ENCODE measurements at regions not wholly inside any gene's neighbourhood (a gene's known extent, or its start where the extent isn't known, plus 50 kb on each side); places are given as distances from the start of the nearest gene placed in this dataset.

- no peak overlapping the region for H3K18ac ChIP-seq (ENCODE audit: insufficient read length, low read depth, low read length)
- H3K9me3 ChIP-seq (ENCODE audit: control insufficient read depth, low read depth, low read length), result no peaks in the 10 kb centered on the region
- WGBS (ENCODE audit: extremely low coverage, insufficient read length, low lambda C conversion rate), result no CpG with 5 or more reads among the region's 1 CpG
- no peak overlapping the region for H3T11ph ChIP-seq (ENCODE audit: low read length)
- no peaks in the 10 kb centered on the region for H4K20me1 ChIP-seq (ENCODE audit: control insufficient read depth, insufficient read depth, insufficient read length)
- no peaks in the 10 kb centered on the region for H3K27me3 ChIP-seq (ENCODE audit: insufficient read depth, low read length)
- no peak overlapping the region for H2BK120ac ChIP-seq (ENCODE audit: low read depth, low read length, poor library complexity, severe bottlenecking)
- H3K4me1 Mint-ChIP-seq, result no peaks in the 10 kb centered on the region
- H3K27me3 Mint-ChIP-seq (ENCODE audit: low read depth), result no peaks in the 10 kb centered on the region
- no peak overlapping the region for H2BK12ac ChIP-seq (ENCODE audit: insufficient read length, low read depth, low read length)
- TF ChIP-seq CTCF (conservative IDR thresholded peaks at IDR 0.05), result no peak
- no peak for DNase-seq
- H3K9ac ChIP-seq (ENCODE audit: extremely low read depth, insufficient read length, low read length), result no peak overlapping the region
- H3K4me3 Mint-ChIP-seq, result no peak overlapping the region
- H3K27ac ChIP-seq (ENCODE audit: insufficient read length, low read depth, low read length), result no peak overlapping the region
- no peak overlapping the region for H3K23ac ChIP-seq (ENCODE audit: insufficient read length, low read depth, low read length)
- H3K4me2 ChIP-seq (ENCODE audit: insufficient read depth, insufficient read length, low read length), result no peak overlapping the region
- no peak overlapping the region for H2AK5ac ChIP-seq (ENCODE audit: insufficient read length, low read length)
- no peaks in the 10 kb centered on the region for H3K79me1 ChIP-seq (ENCODE audit: insufficient read depth, low read depth, low read length, poor library complexity, severe bottlenecking)
- H3K23me2 ChIP-seq (ENCODE audit: insufficient read length, low read depth, low read length, poor library complexity, severe bottlenecking), result no peaks in the 10 kb centered on the region
- no peak overlapping the region for H2BK15ac ChIP-seq (ENCODE audit: low read depth, low read length)
- H2AFZ ChIP-seq (ENCODE audit: low read length), result no peak overlapping the region
- peaks cover 6 to 8% of the 10 kb centered on the region in 2 experiments; a peak in 3 of 5 replicates for H3K9me3 Mint-ChIP-seq
- H2BK5ac ChIP-seq (ENCODE audit: insufficient read length, low read length), result no peak overlapping the region
- no peak overlapping the region for H4K5ac ChIP-seq (ENCODE audit: insufficient read length, low read depth, low read length)
- H3K14ac ChIP-seq (ENCODE audit: insufficient read depth, low read length), result no peak overlapping the region
- H4K8ac ChIP-seq (replicated peaks; ENCODE audit: insufficient read length, low read depth, low read length), result no peak overlapping the region
- peaks cover 0 to 1% (median 0%) of the 10 kb centered on the region in 3 experiments; a peak in 2 of 7 replicates for H3K36me3 Mint-ChIP-seq (ENCODE audit: insufficient read depth in 1 of 3, low read depth in 3 of 3)
- no peak overlapping the region for H3K56ac ChIP-seq (ENCODE audit: insufficient read length, low read depth, low read length)
- no peaks in the 10 kb centered on the region for H3K4me1 ChIP-seq (ENCODE audit: insufficient read depth, low read length)
- no peak overlapping the region for H3K4ac ChIP-seq (ENCODE audit: low read depth, low read length)
- no peak overlapping the region for H4K91ac ChIP-seq (ENCODE audit: insufficient read length, low read depth, low read length)
- H2BK20ac ChIP-seq (ENCODE audit: low read depth, low read length, poor library complexity, severe bottlenecking), result no peak overlapping the region
- H3K27ac Mint-ChIP-seq, result no peak overlapping the region
- H3K79me2 ChIP-seq (ENCODE audit: insufficient read depth, low read length), result no peaks in the 10 kb centered on the region
These were observed 155.3 kb upstream of the ANKRD55 start for GRCh38 chr5:56388229-56388985.

Measured in H9 (cell line).